ENCODE measurements at regions not wholly inside any gene's neighbourhood (a gene's known extent, or its start where the extent isn't known, plus 50 kb on each side); places are given as distances from the start of the nearest gene placed in this dataset.
"Not testable (repeated sequence)": the region's sequence is repeated elsewhere in the genome, so short reads cannot be mapped to it uniquely, and the experiment has no call there.

GRCh38 chr13:22929381-22930126 is 251.2 kb upstream of the SGCG start:
- H3K9me3 ChIP-seq, result no peaks in the 10 kb centered on the region

GRCh38 chr13:22931576-22931975 is 249.2 kb upstream of the SGCG start:
- Histone ChIP-seq H3K27ac (no peak overlapping the region), H3K4me1 (peaks cover 0 to 19% (median 11%) of the 10 kb centered on the region in 4 donors), H3K4me3 (no peak overlapping the region), H3K36me3 (no peaks in the 10 kb centered on the region), H3K27me3 (no peaks in the 10 kb centered on the region), H3K9me3 (no peaks in the 10 kb centered on the region)
- no peak for DNase-seq
- intact Hi-C loops (cut with DNase I), result no loop called here
- WGBS, 2 donors, result 78 to 88% methylated on average over 1 of the region's 1 CpG
- no peak for TF ChIP-seq EP300 (IDR thresholded peaks at IDR 0.05)
- TF ChIP-seq POLR2AphosphoS5 (IDR thresholded peaks at IDR 0.05), result no peak
- no peak for TF ChIP-seq CTCF (IDR thresholded peaks at IDR 0.05)
- no peak for TF ChIP-seq POLR2A (IDR thresholded peaks at IDR 0.05)

More at GRCh38 chr13:22929381-22930126, 251.2 kb upstream of the SGCG start:
- Histone ChIP-seq H3K27ac (no peak overlapping the region), H3K4me3 (no peak overlapping the region), H3K36me3 (no peaks in the 10 kb centered on the region), H3K27me3 (no peaks in the 10 kb centered on the region), H3K4me1 (peaks cover 0 to 19% (median 14%) of the 10 kb centered on the region in 4 donors)
- TF ChIP-seq EP300 (IDR thresholded peaks at IDR 0.05), result no peak
- TF ChIP-seq CTCF (IDR thresholded peaks at IDR 0.05), result no peak
- TF ChIP-seq POLR2A (IDR thresholded peaks at IDR 0.05), result no peak
- TF ChIP-seq POLR2AphosphoS5 (IDR thresholded peaks at IDR 0.05), result no peak
- intact Hi-C loops (cut with DNase I), result loop anchor here (5.0 to 10.0 kb wide), 2 partner anchors 93 to 1325 kb away; partner anchors contain the start of gene MICU2
- no peak for DNase-seq
- 83 to 87% methylated on average over 7 of the region's 7 CpGs for WGBS, 2 donors

- H3K27me3 ChIP-seq; intact Hi-C loops (cut with DNase I): not testable (repeated sequence)
- 87 to 95% methylated on average over 19 to 20 of the region's 20 CpGs for WGBS, 2 donors
Observed at GRCh38 chr13:22932632-22933412, 248.0 kb upstream of the SGCG start.

GRCh38 chr13:22933571-22934181 is 247.1 kb upstream of the SGCG start:
- no peak for DNase-seq
- Histone ChIP-seq H3K4me3 (no peak overlapping the region), H3K9me3 (no peaks in the 10 kb centered on the region), H3K4me1 (peaks cover 0 to 2% (median 0%) of the 10 kb centered on the region in 4 donors), H3K36me3 (no peaks in the 10 kb centered on the region), H3K27ac (no peak overlapping the region), H3K27me3 (no peaks in the 10 kb centered on the region)
- intact Hi-C loops (cut with DNase I), result no loop called here
- no peak for TF ChIP-seq EP300 (IDR thresholded peaks at IDR 0.05)
- no peak for TF ChIP-seq POLR2AphosphoS5 (IDR thresholded peaks at IDR 0.05)
- no peak for TF ChIP-seq POLR2A (IDR thresholded peaks at IDR 0.05)
- no peak for TF ChIP-seq CTCF (IDR thresholded peaks at IDR 0.05)
- WGBS, 2 donors, result 87 to 88% methylated on average over 8 of the region's 8 CpGs

More at GRCh38 chr13:22932632-22933412, 248.0 kb upstream of the SGCG start:
- H3K36me3 ChIP-seq, H3K27ac ChIP-seq, H3K4me3 ChIP-seq, DNase-seq, H3K9me3 ChIP-seq: not testable (repeated sequence)
- peaks cover 0 to 10% (median 1%) of the 10 kb centered on the region in 4 donors for H3K4me1 ChIP-seq
